BJ (cell line): ENCODE measurements at regions not wholly inside any gene's neighbourhood (a gene's known extent, or its start where the extent isn't known, plus 50 kb on each side); places are given as distances from the start of the nearest gene placed in this dataset.

Experiments
- CTCF ChIA-PET: fragments of 350-600 bp; formaldehyde crosslinking; extraction: SDS; loops from one replicate; lab custom pipeline; 2021; ENCODE audit warnings: antibody characterized with exemption, inconsistent platforms; lab: Yijun Ruan, JAX
- POLR2A ChIA-PET: fragments of 300-600 bp; sonication (Branson Sonifier 250); formaldehyde crosslinking; extraction: SDS; loops from one replicate; lab custom pipeline; 2021; ENCODE audit warnings: antibody characterized with exemption; lab: Charles Lee
- DNase-seq: peaks from one replicate; pipeline ENCODE4 v3.0.0-alpha.2; 2011; ENCODE audit warnings: low read depth
- H3K27me3 ChIP-seq: 2 replicates; pipeline ENCODE4 v1.6.0; 2011; ENCODE audit warnings: low read length; ENCODE audit not compliant: control insufficient read depth, insufficient read depth
- H3K36me3 ChIP-seq: 2 replicates; pipeline ENCODE4 v1.5.1; 2011; ENCODE audit warnings: low read length; ENCODE audit not compliant: control insufficient read depth, insufficient read depth
- H3K4me3 ChIP-seq: 2 replicates; pipeline ENCODE4 v1.5.1; 2011; ENCODE audit warnings: low read depth, mild to moderate bottlenecking, control low read depth, low read length
- CTCF ChIP-seq: IDR thresholded peaks from 2 replicates; pipeline ENCODE4 v1.5.1; 2011; ENCODE audit warnings: low read depth, mild to moderate bottlenecking, control low read depth, inconsistent platforms, low read length, moderate library complexity; ENCODE audit not compliant: insufficient read depth

GRCh38 chr10:124205432-124205831, 112.0 kb upstream of the CHST15 start:
- H3K4me3 ChIP-seq = no peak overlapping the region
- no peak for DNase-seq
- H3K27me3 ChIP-seq = no peaks in the 10 kb centered on the region
- TF ChIP-seq CTCF = no peak
- H3K36me3 ChIP-seq = no peaks in the 10 kb centered on the region
- ChIA-PET CTCF (no interaction called here), POLR2A (no interaction called here)

- no peak overlapping the region for H3K4me3 ChIP-seq
- no peaks in the 10 kb centered on the region for H3K27me3 ChIP-seq
- TF ChIP-seq CTCF = no peak
- H3K36me3 ChIP-seq = no peaks in the 10 kb centered on the region
- no peak for DNase-seq
- POLR2A ChIA-PET = no interaction called here
- CTCF ChIA-PET = no interaction called here
Measured at GRCh38 chr10:124204726-124205125, 111.3 kb upstream of the CHST15 start.

- H3K36me3 ChIP-seq = no peaks in the 10 kb centered on the region
- POLR2A ChIA-PET = no interaction called here
- CTCF ChIA-PET = no interaction called here
- DNase-seq = no peak
- no peak overlapping the region for H3K4me3 ChIP-seq
- TF ChIP-seq CTCF = no peak
- no peaks in the 10 kb centered on the region for H3K27me3 ChIP-seq
Measured at GRCh38 chr10:124200011-124200410, 106.6 kb upstream of the CHST15 start.

GRCh38 chr10:124198871-124199270, 105.5 kb upstream of the CHST15 start:
- Histone ChIP-seq H3K27me3 (no peaks in the 10 kb centered on the region), H3K4me3 (no peak overlapping the region), H3K36me3 (no peaks in the 10 kb centered on the region)
- no peak for DNase-seq
- no peak for TF ChIP-seq CTCF
- ChIA-PET CTCF (interaction anchor here (0.7 kb wide), 1 partner anchor 115 kb away, joined by 3 read pairs; no protein-coding TSS in a partner anchor), POLR2A (no interaction called here)

- H3K27me3 ChIP-seq = no peaks in the 10 kb centered on the region
- CTCF ChIA-PET = no interaction called here
- no peak overlapping the region for H3K4me3 ChIP-seq
- no peaks in the 10 kb centered on the region for H3K36me3 ChIP-seq
- no peak for DNase-seq
- no peak for TF ChIP-seq CTCF
- POLR2A ChIA-PET = no interaction called here
Measured at GRCh38 chr10:124198125-124198501, 104.7 kb upstream of the CHST15 start.
